ENCODE measurements at regions not wholly inside any gene's neighbourhood (a gene's known extent, or its start where the extent isn't known, plus 50 kb on each side); places are given as distances from the start of the nearest gene placed in this dataset.

- DNase-seq (ENCODE audit: low read depth): no peak
Observed at GRCh38 chr13:88862095-88862620, 1191.0 kb downstream of the SLITRK5 start.

GRCh38 chr13:88863116-88863515 lies 1191.9 kb downstream of the SLITRK5 start:
- no peak for DNase-seq (ENCODE audit: low read depth)

GRCh38 chr13:88866195-88866594 lies 1195.0 kb downstream of the SLITRK5 start:
- DNase-seq (ENCODE audit: low read depth): no peak

- DNase-seq (ENCODE audit: low read depth): no peak
Observed at GRCh38 chr13:88883741-88884140, 1212.6 kb downstream of the SLITRK5 start.

- no peak for DNase-seq (ENCODE audit: low read depth)
Observed at GRCh38 chr13:88887045-88887662, 1216.0 kb downstream of the SLITRK5 start.

GRCh38 chr13:88895261-88895941 lies 1224.2 kb downstream of the SLITRK5 start:
- no peak for DNase-seq (ENCODE audit: low read depth)

- DNase-seq (ENCODE audit: low read depth): no peak
Observed at GRCh38 chr13:88896466-88896865, 1225.3 kb downstream of the SLITRK5 start.

- no peak for DNase-seq (ENCODE audit: low read depth)
Observed at GRCh38 chr13:88908961-88909441, 1237.8 kb downstream of the SLITRK5 start.

- no peak for DNase-seq (ENCODE audit: low read depth)
Observed at GRCh38 chr13:88919970-88920628, 1248.9 kb downstream of the SLITRK5 start.

GRCh38 chr13:88925954-88926353 lies 1254.8 kb downstream of the SLITRK5 start:
- no peak for DNase-seq (ENCODE audit: low read depth)

GRCh38 chr13:88926890-88927502 lies 1255.8 kb downstream of the SLITRK5 start:
- DNase-seq (ENCODE audit: low read depth): no peak

GRCh38 chr13:88932950-88933349 lies 1261.8 kb downstream of the SLITRK5 start:
- no peak for DNase-seq (ENCODE audit: low read depth)

- no peak for DNase-seq (ENCODE audit: low read depth)
Observed at GRCh38 chr13:88937384-88937783, 1266.2 kb downstream of the SLITRK5 start.

- no peak for DNase-seq (ENCODE audit: low read depth)
Observed at GRCh38 chr13:88945793-88946192, 1274.6 kb downstream of the SLITRK5 start.

GRCh38 chr13:88948501-88948900 lies 1277.3 kb downstream of the SLITRK5 start:
- no peak for DNase-seq (ENCODE audit: low read depth)

- no peak for DNase-seq (ENCODE audit: low read depth)
Observed at GRCh38 chr13:88958821-88959220, 1287.7 kb downstream of the SLITRK5 start.

GRCh38 chr13:88976466-88976865 lies 1305.3 kb downstream of the SLITRK5 start:
- DNase-seq (ENCODE audit: low read depth): no peak

- no peak for DNase-seq (ENCODE audit: low read depth)
Observed at GRCh38 chr13:88978607-88979006, 1307.4 kb downstream of the SLITRK5 start.

- no peak for DNase-seq (ENCODE audit: low read depth)
Observed at GRCh38 chr13:88979465-88980175, 1308.4 kb downstream of the SLITRK5 start.

GRCh38 chr13:89003656-89004055 lies 1332.5 kb downstream of the SLITRK5 start:
- DNase-seq (ENCODE audit: low read depth): no peak

GRCh38 chr13:89011615-89012014 lies 1340.4 kb downstream of the SLITRK5 start:
- DNase-seq (ENCODE audit: low read depth): no peak

Data from M059J (cell line).